Endothelial cell of umbilical vein (primary cell): ENCODE measurements at regions not wholly inside any gene's neighbourhood (a gene's known extent, or its start where the extent isn't known, plus 50 kb on each side); places are given as distances from the start of the nearest gene placed in this dataset.

Experiments used
- BruUV-seq: library from RNA; stranded (reverse); fragments of 400-500 nt; replicated peaks from 2 replicates; lab custom pipeline; 2021; lab: Mats Ljungman, UMichigan
- CTCF ChIA-PET: fragments of 300-600, 350-600 bp; sonication (Branson Sonifier 250); formaldehyde crosslinking; loops from one replicate; lab custom pipeline; 2021; ENCODE audit warnings: antibody characterized with exemption, inconsistent platforms; lab: Charles Lee
- POLR2A ChIA-PET: fragments of 300-600, 350-600 bp; sonication (Branson Sonifier 250); formaldehyde crosslinking; loops from one replicate; lab custom pipeline; 2021; ENCODE audit warnings: antibody characterized with exemption, inconsistent platforms; lab: Charles Lee
- DNase-seq: peaks from one replicate; pipeline ENCODE4 v3.0.0-alpha.2; 2011; ENCODE audit warnings: low read depth, low spot score
- FAIRE-seq: peaks from 2 replicates; lab custom pipeline; 2011; peaks lifted over from hg19 to GRCh38; lab: Jason Lieb, UNC
- H2AFZ ChIP-seq: 2 replicates; pipeline ENCODE4 v1.6.0; 2012; ENCODE audit warnings: low read depth, low read length, control low read depth, inconsistent platforms
- H3K27ac ChIP-seq: 2 replicates; pipeline ENCODE4 v1.5.1; 2011; ENCODE audit warnings: low read depth, mild to moderate bottlenecking, control low read depth, low read length, moderate library complexity; ENCODE audit not compliant: insufficient read depth
- H3K27me3 ChIP-seq, 2 experiments: 2 replicates each; pipeline versions ENCODE4 v1.6.0 to v1.6.1; 2011; ENCODE audit warnings: low read length in 2 of 2, mixed read lengths in 1 of 2; ENCODE audit not compliant: control insufficient read depth in 2 of 2, insufficient read depth in 2 of 2
- H3K36me3 ChIP-seq, 2 experiments: 2 replicates in 1 of 2; 3 replicates in 1 of 2; pipeline ENCODE4 v1.5.1; 2011; ENCODE audit warnings: low read length in 2 of 2, mild to moderate bottlenecking in 1 of 2, moderate library complexity in 1 of 2; ENCODE audit not compliant: control insufficient read depth in 2 of 2, insufficient read depth in 2 of 2; ENCODE audit errors: extremely low read depth in 1 of 2
- H3K4me1 ChIP-seq: 3 replicates; pipeline ENCODE4 v1.5.1; 2011; ENCODE audit warnings: mild to moderate bottlenecking, low read length; ENCODE audit not compliant: control insufficient read depth, insufficient read depth; ENCODE audit errors: extremely low read depth
- H3K4me2 ChIP-seq: 2 replicates; pipeline ENCODE4 v1.6.1; 2011; ENCODE audit warnings: low read length, control low read depth, mixed read lengths; ENCODE audit not compliant: insufficient read depth
- H3K4me3 ChIP-seq, 3 experiments: fragments of 200-600 bp in 1 of 3; sonication (generic), shearing (Covaris generic) in 1 of 3; replicated peaks in 1 of 3; 2 replicates each; pipeline ENCODE4 v1.5.1; 2011 to 2016; ENCODE audit warnings: control low read depth in 3 of 3, low read length in 3 of 3, mild to moderate bottlenecking in 2 of 3, inconsistent platforms in 1 of 3, low read depth in 1 of 3, moderate library complexity in 1 of 3; ENCODE audit not compliant: insufficient read depth in 1 of 3
- H3K79me2 ChIP-seq: 2 replicates; pipeline ENCODE4 v1.6.0; 2012; ENCODE audit warnings: low read length, inconsistent platforms; ENCODE audit not compliant: control insufficient read depth, insufficient read depth
- H3K9ac ChIP-seq: replicated peaks from 2 replicates; pipeline ENCODE3; 2011; ENCODE audit warnings: low read length, control low read depth; ENCODE audit not compliant: insufficient read depth; ENCODE audit errors: extremely low read depth
- H3K9me1 ChIP-seq: replicated peaks from 3 replicates; pipeline ENCODE4 v1.6.0; 2011; ENCODE audit warnings: mild to moderate bottlenecking, low read length; ENCODE audit not compliant: control insufficient read depth, insufficient read depth; ENCODE audit errors: extremely low read depth
- H3K9me3 ChIP-seq: replicated peaks from 2 replicates; pipeline ENCODE4 v1.5.1; 2012; ENCODE audit warnings: low read length, inconsistent platforms; ENCODE audit not compliant: control insufficient read depth, insufficient read depth
- H4K20me1 ChIP-seq: replicated peaks from 2 replicates; pipeline ENCODE3; 2011; ENCODE audit warnings: mild to moderate bottlenecking, low read length; ENCODE audit not compliant: control insufficient read depth, insufficient read depth; ENCODE audit errors: extremely low read depth
- EZH2 ChIP-seq: IDR thresholded peaks from 2 replicates; pipeline ENCODE4 v1.6.1; 2012; ENCODE audit warnings: borderline replicate concordance, low read depth, mild to moderate bottlenecking, moderate library complexity, low read length, inconsistent platforms; ENCODE audit not compliant: severe bottlenecking
- FOS ChIP-seq: IDR thresholded peaks from 2 replicates; pipeline ENCODE4 v1.6.1; 2011; ENCODE audit warnings: mild to moderate bottlenecking, low read length, moderate library complexity, borderline replicate concordance; ENCODE audit not compliant: insufficient read depth
- GATA2 ChIP-seq: IDR thresholded peaks from 2 replicates; pipeline ENCODE4 v1.7.0; 2011; ENCODE audit warnings: low read depth, mild to moderate bottlenecking, moderate library complexity, mixed read lengths, low read length; ENCODE audit not compliant: insufficient read length, insufficient read depth
- JUN ChIP-seq: IDR thresholded peaks from 2 replicates; pipeline ENCODE4 v1.6.1; 2011; ENCODE audit warnings: borderline replicate concordance, low read depth; ENCODE audit not compliant: insufficient read length, insufficient read depth
- MYC ChIP-seq: IDR thresholded peaks from one replicate; pipeline ENCODE4 v1.6.1; 2011; ENCODE audit warnings: mild to moderate bottlenecking, low read depth, low read length
- POLR2A ChIP-seq: IDR thresholded peaks from 2 replicates; pipeline ENCODE4 v1.6.1; 2012; ENCODE audit warnings: low read depth, mild to moderate bottlenecking, control low read depth, low read length
- POLR2AphosphoS5 ChIP-seq: IDR thresholded peaks from 2 replicates; pipeline ENCODE4 v1.6.1; 2012; ENCODE audit warnings: low read depth, mild to moderate bottlenecking, control low read depth, low read length, moderate library complexity; ENCODE audit not compliant: insufficient read depth
- dilution Hi-C: fragments of 300-500 bp; cut with MboI; formaldehyde crosslinking; loops from one replicate; pipeline ENCODE4 v1.15.0; 2019; ENCODE audit warnings: low sequenced_read_pairs; ENCODE audit not compliant: extremely low pct_ligation_motif_present
- intact Hi-C: fragments of 100-400 bp; cut with micrococcal nuclease; formaldehyde crosslinking; loops from one replicate; pipeline ENCODE4 v1.10.0; 2022
- TF ChIP-seq, protein P1 (sequence below): IDR thresholded peaks from 2 replicates; pipeline ENCODE4 v1.6.1; 2011; ENCODE audit not compliant: insufficient read depth, insufficient read length
- TF ChIP-seq, protein P2 (sequence below), 2 donors: IDR thresholded peaks; 1 replicate in 1 of 2; 2 replicates in 1 of 2; pipeline ENCODE4 v1.5.1; 2011; ENCODE audit warnings: low read length in 2 of 2, mild to moderate bottlenecking in 2 of 2, moderate library complexity in 2 of 2, control low read depth in 1 of 2, inconsistent platforms in 1 of 2, low read depth in 1 of 2; ENCODE audit not compliant: insufficient read depth in 1 of 2; ENCODE audit errors: extremely low read depth in 1 of 2

DNA sequence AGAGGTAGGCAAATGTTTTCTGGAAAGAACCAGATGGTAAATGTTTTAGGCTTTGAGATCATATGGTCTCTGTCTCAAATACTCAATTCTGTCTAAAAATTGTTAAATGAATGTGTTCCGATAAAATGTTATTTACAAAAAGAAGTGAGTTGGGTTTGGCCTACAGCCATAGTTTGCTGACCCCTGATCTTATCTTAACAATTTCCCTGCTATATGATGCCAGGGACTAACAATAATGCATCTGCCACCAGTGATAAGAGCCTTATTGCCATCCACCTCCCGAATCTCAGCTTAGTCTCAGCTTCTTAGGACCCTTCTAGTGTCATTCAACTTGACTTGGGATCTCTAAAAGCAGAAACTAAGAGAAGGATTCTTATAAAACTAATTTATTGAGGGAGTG, 208.5 kb upstream of the ADGRL2 start:
- ChIA-PET POLR2A (no interaction called here), CTCF (interaction anchor here (1.0 to 2.4 kb wide), 5 partner anchors 12 to 208 kb away, joined by 3 to 7 read pairs (median 3); no protein-coding TSS in a partner anchor)
- intact Hi-C loops, result no loop called here
- Histone ChIP-seq H3K27me3 (no peaks in the 10 kb centered on the region), H3K36me3 (no peaks in the 10 kb centered on the region), H4K20me1 (no peaks in the 10 kb centered on the region), H3K79me2 (no peaks in the 10 kb centered on the region), H3K9me1 (no peaks in the 10 kb centered on the region), H2AFZ (no peak overlapping the region), H3K27ac (no peak overlapping the region), H3K4me2 (no peak overlapping the region), H3K4me3 (no peak overlapping the region), H3K4me1 (no peaks in the 10 kb centered on the region), H3K9ac (no peak overlapping the region), H3K9me3 (no peaks in the 10 kb centered on the region)
- no TSS peak for BruUV-seq
- FAIRE-seq (no peak), DNase-seq (peak; percentile 59)
- TF ChIP-seq EZH2, result no peak
- TF ChIP-seq MYC, result no peak
- TF ChIP-seq POLR2A, result no peak
- no peak for TF ChIP-seq JUN
- TF ChIP-seq, protein P1, sequence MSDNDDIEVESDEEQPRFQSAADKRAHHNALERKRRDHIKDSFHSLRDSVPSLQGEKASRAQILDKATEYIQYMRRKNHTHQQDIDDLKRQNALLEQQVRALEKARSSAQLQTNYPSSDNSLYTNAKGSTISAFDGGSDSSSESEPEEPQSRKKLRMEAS, result no peak
- TF ChIP-seq, protein P2, sequence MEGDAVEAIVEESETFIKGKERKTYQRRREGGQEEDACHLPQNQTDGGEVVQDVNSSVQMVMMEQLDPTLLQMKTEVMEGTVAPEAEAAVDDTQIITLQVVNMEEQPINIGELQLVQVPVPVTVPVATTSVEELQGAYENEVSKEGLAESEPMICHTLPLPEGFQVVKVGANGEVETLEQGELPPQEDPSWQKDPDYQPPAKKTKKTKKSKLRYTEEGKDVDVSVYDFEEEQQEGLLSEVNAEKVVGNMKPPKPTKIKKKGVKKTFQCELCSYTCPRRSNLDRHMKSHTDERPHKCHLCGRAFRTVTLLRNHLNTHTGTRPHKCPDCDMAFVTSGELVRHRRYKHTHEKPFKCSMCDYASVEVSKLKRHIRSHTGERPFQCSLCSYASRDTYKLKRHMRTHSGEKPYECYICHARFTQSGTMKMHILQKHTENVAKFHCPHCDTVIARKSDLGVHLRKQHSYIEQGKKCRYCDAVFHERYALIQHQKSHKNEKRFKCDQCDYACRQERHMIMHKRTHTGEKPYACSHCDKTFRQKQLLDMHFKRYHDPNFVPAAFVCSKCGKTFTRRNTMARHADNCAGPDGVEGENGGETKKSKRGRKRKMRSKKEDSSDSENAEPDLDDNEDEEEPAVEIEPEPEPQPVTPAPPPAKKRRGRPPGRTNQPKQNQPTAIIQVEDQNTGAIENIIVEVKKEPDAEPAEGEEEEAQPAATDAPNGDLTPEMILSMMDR (IDR thresholded peaks at IDR 0.05; ENCODE audit: extremely low read depth in 1 of 2, insufficient read depth in 1 of 2, low read depth in 1 of 2, low read length in 2 of 2), result no peak
- TF ChIP-seq POLR2AphosphoS5, result no peak
- no peak for TF ChIP-seq GATA2
- no peak for TF ChIP-seq FOS
- dilution Hi-C loops, result no loop called here
